K562 (cell line): ENCODE measurements at regions not wholly inside any gene's neighbourhood (a gene's known extent, or its start where the extent isn't known, plus 50 kb on each side); places are given as distances from the start of the nearest gene placed in this dataset.

Experiments
- EZH2 ChIP-seq: IDR thresholded peaks from 2 replicates; pipeline ENCODE4 v1.6.1; 2012; ENCODE audit warnings: low read depth, mild to moderate bottlenecking, inconsistent platforms, low read length, borderline replicate concordance
- MXI1 ChIP-seq: IDR thresholded peaks from 2 replicates; pipeline ENCODE4 v1.6.1; 2011; ENCODE audit warnings: low read depth, mild to moderate bottlenecking, improper control_type of control experiment, low read length
- SIN3B ChIP-seq: fragments of 450-650 bp; IDR thresholded peaks from 2 replicates; pipeline ENCODE4 v1.6.1; 2017; ENCODE audit warnings: low read depth, mild to moderate bottlenecking, moderate library complexity

DNA sequence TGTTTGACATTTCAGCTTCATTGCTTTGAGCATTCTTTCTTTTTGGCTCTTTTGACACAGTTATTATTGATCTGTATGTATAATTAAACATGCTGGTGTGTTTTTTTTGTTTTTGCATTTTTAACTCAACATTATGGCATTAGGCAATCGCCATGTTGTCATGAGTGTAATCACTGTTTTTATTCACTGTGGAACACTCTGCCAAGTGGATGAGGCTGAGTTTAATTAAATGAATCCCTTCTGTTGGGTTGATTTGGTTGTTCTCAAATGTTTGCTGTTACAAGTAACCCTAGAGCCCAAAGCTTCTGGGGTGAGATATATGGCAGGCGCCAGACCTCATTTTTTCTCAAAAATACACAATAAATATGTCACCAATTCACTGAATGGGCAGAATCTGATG lies 428.1 kb downstream of the MATN1 start:
- TF ChIP-seq MXI1 (no peak), SIN3B (no peak), EZH2 (no peak)
